H1 (cell line): ENCODE measurements at regions not wholly inside any gene's neighbourhood (a gene's known extent, or its start where the extent isn't known, plus 50 kb on each side); places are given as distances from the start of the nearest gene placed in this dataset.

ENCODE experiments used
- CTCF ChIA-PET: fragments of 300-600 bp; sonication (Branson Sonifier 250); formaldehyde crosslinking; loops from one replicate; lab custom pipeline; 2021; ENCODE audit not compliant: partially characterized antibody; lab: Charles Lee
- POLR2A ChIA-PET: fragments of 300-600 bp; sonication (Branson Sonifier 250); formaldehyde crosslinking; loops from one replicate; lab custom pipeline; 2021; ENCODE audit warnings: inconsistent platforms; ENCODE audit not compliant: partially characterized antibody; lab: Charles Lee
- DNase-seq, 2 experiments: peaks; one replicate each; pipeline versions ENCODE4 v3.0.0 to v3.0.0-alpha.2; 2010 to 2022; ENCODE audit warnings: low spot score in 2 of 2, low read depth in 1 of 2, mixed read lengths in 1 of 2
- FAIRE-seq: peaks from 2 replicates; lab custom pipeline; 2011; peaks lifted over from hg19 to GRCh38; lab: Jason Lieb, UNC
- H2AFZ ChIP-seq: 2 replicates; pipeline ENCODE4 v1.8.1; 2012; ENCODE audit warnings: low read length, inconsistent platforms
- H2AK5ac ChIP-seq: 2 replicates; pipeline ENCODE4 v1.6.1; 2013; ENCODE audit warnings: low read depth, low read length
- H2BK120ac ChIP-seq: replicated peaks from 2 replicates; pipeline ENCODE3; 2013; ENCODE audit warnings: low read depth, low read length, inconsistent platforms
- H2BK12ac ChIP-seq: 2 replicates; pipeline ENCODE4 v1.6.1; 2013; ENCODE audit warnings: low read depth, low read length
- H2BK15ac ChIP-seq: 2 replicates; pipeline ENCODE4 v1.6.1; 2013; ENCODE audit warnings: low read length
- H2BK20ac ChIP-seq: 2 replicates; pipeline ENCODE4 v1.6.1; 2013; ENCODE audit warnings: low read length
- H2BK5ac ChIP-seq: 2 replicates; pipeline ENCODE4 v1.6.1; 2013; ENCODE audit warnings: low read depth, low read length
- H3K14ac ChIP-seq: 2 replicates; pipeline ENCODE4 v1.6.1; 2013; ENCODE audit warnings: inconsistent platforms; ENCODE audit not compliant: insufficient read length
- H3K18ac ChIP-seq: 2 replicates; pipeline ENCODE4 v1.6.1; 2013; ENCODE audit warnings: low read length; ENCODE audit errors: extremely low read depth
- H3K23ac ChIP-seq: 2 replicates; pipeline ENCODE4 v1.6.1; 2013; ENCODE audit warnings: inconsistent platforms; ENCODE audit not compliant: insufficient read length
- H3K23me2 ChIP-seq: 2 replicates; pipeline ENCODE4 v1.6.1; 2013; ENCODE audit warnings: low read depth, low read length
- H3K27ac ChIP-seq: 2 replicates; pipeline ENCODE4 v1.6.1; 2011; ENCODE audit warnings: low read depth, low read length, inconsistent platforms
- H3K27me3 ChIP-seq, 4 experiments: replicated peaks in 1 of 4; 1 replicate in 1 of 4; 2 replicates in 3 of 4; pipeline versions ENCODE4 v1.6.1 to v1.8.1; 2011 to 2013; ENCODE audit warnings: low read length in 3 of 4, mild to moderate bottlenecking in 3 of 4, inconsistent platforms in 2 of 4, mixed read lengths in 2 of 4, moderate library complexity in 1 of 4; ENCODE audit not compliant: control insufficient read depth in 3 of 4, insufficient read depth in 3 of 4; ENCODE audit errors: extremely low read depth in 1 of 4
- H3K36me3 ChIP-seq, 4 experiments: 2 replicates each; pipeline versions ENCODE4 v1.6.1 to v1.8.1; 2011 to 2013; ENCODE audit warnings: mild to moderate bottlenecking in 4 of 4, low read length in 3 of 4, moderate library complexity in 2 of 4, control low read depth in 1 of 4, inconsistent platforms in 1 of 4; ENCODE audit not compliant: insufficient read depth in 4 of 4, control insufficient read depth in 2 of 4
- H3K4ac ChIP-seq: replicated peaks from 2 replicates; pipeline ENCODE3; 2013; ENCODE audit warnings: low read length, low read depth, mixed read lengths, inconsistent platforms; ENCODE audit not compliant: insufficient read length
- H3K4me1 ChIP-seq, 4 experiments: replicated peaks in 1 of 4; 1 replicate in 1 of 4; 2 replicates in 3 of 4; pipeline versions ENCODE4 v1.6.1 to v1.8.1; 2011 to 2013; ENCODE audit warnings: low read length in 3 of 4, inconsistent platforms in 2 of 4, mixed read lengths in 1 of 4; ENCODE audit not compliant: insufficient read depth in 4 of 4, control insufficient read depth in 3 of 4
- H3K4me2 ChIP-seq, 2 experiments: 2 replicates each; pipeline versions ENCODE4 v1.6.1 to v1.8.1; 2011 to 2013; ENCODE audit warnings: low read depth in 2 of 2, low read length in 2 of 2, control low read depth in 1 of 2, inconsistent platforms in 1 of 2, mild to moderate bottlenecking in 1 of 2; ENCODE audit not compliant: insufficient read depth in 1 of 2
- H3K4me3 ChIP-seq, 4 experiments: fragments of 200-600, 300-600 bp in 1 of 4; sonication (generic), shearing (Covaris generic), sonication (Bioruptor Twin) in 1 of 4; 2 replicates each; pipeline versions ENCODE4 v1.5.1 to v1.8.1; 2011 to 2016; ENCODE audit warnings: low read length in 4 of 4, low read depth in 3 of 4, control low read depth in 2 of 4, inconsistent platforms in 2 of 4, mild to moderate bottlenecking in 2 of 4, mixed read lengths in 1 of 4, moderate library complexity in 1 of 4; ENCODE audit not compliant: insufficient read depth in 2 of 4; ENCODE audit errors: extremely low read depth in 1 of 4
- H3K56ac ChIP-seq: replicated peaks from 2 replicates; pipeline ENCODE3; 2013; ENCODE audit warnings: low read depth, mild to moderate bottlenecking, mixed read lengths, low read length, inconsistent platforms; ENCODE audit not compliant: insufficient read length
- H3K79me1 ChIP-seq: 2 replicates; pipeline ENCODE4 v1.6.1; 2013; ENCODE audit warnings: low read depth, low read length, control low read depth
- H3K79me2 ChIP-seq, 2 experiments: 2 replicates each; pipeline versions ENCODE4 v1.6.1 to v1.8.1; 2012 to 2013; ENCODE audit warnings: low read length in 2 of 2, mild to moderate bottlenecking in 2 of 2, inconsistent platforms in 1 of 2; ENCODE audit not compliant: insufficient read depth in 2 of 2, control insufficient read depth in 1 of 2
- H3K9ac ChIP-seq, 4 experiments: replicated peaks in 1 of 4; 1 replicate in 1 of 4; 2 replicates in 3 of 4; pipeline versions ENCODE4 v1.6.1 to v1.8.1; 2011 to 2013; ENCODE audit warnings: low read depth in 3 of 4, low read length in 3 of 4, control low read depth in 2 of 4, mild to moderate bottlenecking in 2 of 4, moderate library complexity in 2 of 4, inconsistent platforms in 1 of 4; ENCODE audit errors: extremely low read depth in 1 of 4
- H3K9me3 ChIP-seq, 2 experiments: 2 replicates each; pipeline versions ENCODE4 v1.6.1 to v1.8.1; 2012 to 2013; ENCODE audit warnings: mild to moderate bottlenecking in 2 of 2, moderate library complexity in 2 of 2, control low read depth in 1 of 2, inconsistent platforms in 1 of 2, low read depth in 1 of 2, low read length in 1 of 2, mixed read lengths in 1 of 2; ENCODE audit not compliant: insufficient read depth in 2 of 2
- H4K20me1 ChIP-seq, 2 experiments: replicated peaks in 1 of 2; 2 replicates each; pipeline versions ENCODE3 to v1.8.1; 2011 to 2013; ENCODE audit warnings: inconsistent platforms in 2 of 2, low read length in 2 of 2, mild to moderate bottlenecking in 1 of 2; ENCODE audit not compliant: insufficient read depth in 2 of 2, control insufficient read depth in 1 of 2
- H4K5ac ChIP-seq: 2 replicates; pipeline ENCODE4 v1.6.1; 2013; ENCODE audit warnings: low read length, low read depth, mixed read lengths, inconsistent platforms; ENCODE audit not compliant: insufficient read length
- H4K8ac ChIP-seq: 2 replicates; pipeline ENCODE4 v1.8.0; 2013; ENCODE audit warnings: mild to moderate bottlenecking, moderate library complexity, low read length, inconsistent platforms; ENCODE audit not compliant: insufficient read depth; ENCODE audit errors: extremely low read depth
- H4K91ac ChIP-seq: replicated peaks from 2 replicates; pipeline ENCODE3; 2013; ENCODE audit warnings: low read length, mixed read lengths, inconsistent platforms; ENCODE audit not compliant: insufficient read length
- MAX ChIP-seq: IDR thresholded peaks from 2 replicates; pipeline ENCODE4 v1.6.1; 2012; ENCODE audit warnings: inconsistent platforms
- WGBS, 2 experiments: shearing (Covaris generic) in 1 of 2; methylation state at CpG; one replicate each; pipeline versions ENCODE4 v1.1.6 to v1.1.7; 2013 to 2015; ENCODE audit warnings: low lambda C conversion rate in 2 of 2, mixed read lengths in 2 of 2, inconsistent platforms in 1 of 2, low coverage in 1 of 2, missing lambda C conversion rate in 1 of 2; ENCODE audit not compliant: insufficient replicate concordance in 2 of 2, insufficient coverage in 1 of 2, insufficient read length in 1 of 2; ENCODE audit errors: extremely low coverage in 1 of 2, missing lambda C conversion rate in 1 of 2; 5-methylcytosine and 5-hydroxymethylcytosine counted together

GRCh38 chr2:5474716-5475115 lies 217.5 kb upstream of the SOX11 start:
- no peak for FAIRE-seq
- POLR2A ChIA-PET = interaction anchor here (1.2 kb wide), 1 partner anchor 13 kb away, joined by 3 read pairs; no protein-coding TSS in a partner anchor
- H2BK15ac ChIP-seq = no peak overlapping the region

More at GRCh38 chr2:5474716-5475115, 217.5 kb upstream of the SOX11 start:
- no peak overlapping the region for H2BK20ac ChIP-seq
- TF ChIP-seq MAX = no peak
- CTCF ChIA-PET = no interaction called here
- no peak overlapping the region for H4K5ac ChIP-seq
- no peak overlapping the region for H3K9ac ChIP-seq
- H3K23me2 ChIP-seq = peaks cover 1% of the 10 kb centered on the region; the same call in 1 of the 2 replicates
- H3K18ac ChIP-seq = no peak overlapping the region
- no peak for DNase-seq
- H3K4me1 ChIP-seq = peaks cover 3 to 8% (median 6%) of the 10 kb centered on the region in 4 experiments
- WGBS, 2 experiments = 83% methylated on average over 1 of the region's 14 CpGs; no CpG with 5 or more reads in 1 of the 2 experiments
- no peak overlapping the region for H3K23ac ChIP-seq
- no peak overlapping the region for H3K27ac ChIP-seq
- no peak overlapping the region for H3K4me3 ChIP-seq
- H3K79me2 ChIP-seq = no peaks in the 10 kb centered on the region
- H3K14ac ChIP-seq = no peak overlapping the region
- H3K79me1 ChIP-seq = no peaks in the 10 kb centered on the region
- H3K4ac ChIP-seq = no peak overlapping the region
- no peak overlapping the region for H2BK12ac ChIP-seq
- no peak overlapping the region for H3K56ac ChIP-seq
- H4K20me1 ChIP-seq = no peaks in the 10 kb centered on the region
- H2AFZ ChIP-seq = no peak overlapping the region
- H2AK5ac ChIP-seq = no peak overlapping the region
- no peak overlapping the region for H2BK120ac ChIP-seq
- H3K27me3 ChIP-seq = no peaks in the 10 kb centered on the region
- no peak overlapping the region for H2BK5ac ChIP-seq
- H3K36me3 ChIP-seq = no peaks in the 10 kb centered on the region
- no peaks in the 10 kb centered on the region for H3K9me3 ChIP-seq
- no peak overlapping the region for H3K4me2 ChIP-seq
- no peak overlapping the region for H4K8ac ChIP-seq
- no peak overlapping the region for H4K91ac ChIP-seq
